Testis (tissue), 2 donors: ENCODE measurements at regions not wholly inside any gene's neighbourhood (a gene's known extent, or its start where the extent isn't known, plus 50 kb on each side); places are given as distances from the start of the nearest gene placed in this dataset.

ENCODE experiments used
- DNase-seq: peaks from one replicate; pipeline ENCODE4 v3.0.0-alpha.2; 2019
- H3K27ac ChIP-seq, 2 donors: fragments of 200-600 bp; sonication (generic); one replicate each; pipeline ENCODE4 v1.5.1; 2019
- H3K27me3 ChIP-seq: fragments of 200-600 bp; sonication (generic); one replicate; pipeline ENCODE4 v1.5.1; 2019
- H3K36me3 ChIP-seq: fragments of 200-600 bp; sonication (generic); one replicate; pipeline ENCODE4 v1.5.1; 2017; ENCODE audit warnings: low read depth; ENCODE audit errors: missing control alignments
- H3K4me1 ChIP-seq: fragments of 200-600 bp; sonication (generic); one replicate; pipeline ENCODE4 v1.5.1; 2019
- H3K4me3 ChIP-seq, 2 donors: fragments of 200-600 bp; sonication (generic); one replicate each; pipeline ENCODE4 v1.5.1; 2017 to 2019
- H3K9me3 ChIP-seq: fragments of 200-600 bp; sonication (generic); one replicate; pipeline ENCODE4 v1.5.1; 2017
- CTCF ChIP-seq, 3 experiments: fragments of 450-650 bp in 2 of 3; fragments of 200-600 bp in 1 of 3; sonication (generic) in 1 of 3; IDR thresholded peaks; one replicate each; pipeline ENCODE4 v1.5.1; 2016 to 2019; ENCODE audit warnings: antibody characterized with exemption in 3 of 3, mild to moderate bottlenecking in 2 of 3, moderate library complexity in 1 of 3
- POLR2A ChIP-seq: fragments of 450-650 bp; IDR thresholded peaks from one replicate; pipeline ENCODE4 v1.6.1; 2017; ENCODE audit warnings: antibody characterized with exemption, mild to moderate bottlenecking, moderate library complexity
- WGBS, 2 donors: methylation state at CpG; one replicate each; pipeline ENCODE4 v1.1.5; 2018; 5-methylcytosine and 5-hydroxymethylcytosine counted together
- intact Hi-C: fragments of 100-400 bp; cut with DNase I; formaldehyde crosslinking; loops from one replicate; pipeline ENCODE4 v1.15.1; 2023; ENCODE audit warnings: low total_unique reads

DNA sequence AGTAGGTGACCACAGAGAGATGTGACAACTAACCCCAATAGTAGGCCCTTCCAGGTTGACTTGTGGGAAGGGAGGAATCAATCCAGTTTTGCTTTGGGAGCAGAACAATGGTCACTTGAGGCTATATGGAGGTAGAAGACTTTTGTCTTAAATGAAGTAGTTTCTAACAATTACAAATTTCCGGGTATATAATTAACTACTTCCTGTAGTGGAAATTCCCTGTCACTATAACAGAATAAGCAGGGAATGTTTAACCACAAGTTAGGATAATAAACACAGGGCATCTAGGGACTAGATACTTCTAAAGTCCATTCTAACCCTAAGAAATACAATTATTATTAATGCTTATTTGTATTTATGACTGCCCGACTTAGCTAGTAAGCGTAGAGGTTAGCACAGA is 99.0 kb upstream of the TRPC3 start:
- Histone ChIP-seq H3K27ac (no peak overlapping the region), H3K9me3 (no peaks in the 10 kb centered on the region), H3K4me3 (no peak overlapping the region), H3K27me3 (no peaks in the 10 kb centered on the region), H3K4me1 (no peaks in the 10 kb centered on the region), H3K36me3 (no peaks in the 10 kb centered on the region)
- 81 to 90% methylated on average over 3 of the region's 3 CpGs for WGBS, 2 donors
- DNase-seq = no peak
- TF ChIP-seq CTCF (IDR thresholded peaks at IDR 0.05) = no peak
- no peak for TF ChIP-seq POLR2A
- intact Hi-C loops = no loop called here

DNA sequence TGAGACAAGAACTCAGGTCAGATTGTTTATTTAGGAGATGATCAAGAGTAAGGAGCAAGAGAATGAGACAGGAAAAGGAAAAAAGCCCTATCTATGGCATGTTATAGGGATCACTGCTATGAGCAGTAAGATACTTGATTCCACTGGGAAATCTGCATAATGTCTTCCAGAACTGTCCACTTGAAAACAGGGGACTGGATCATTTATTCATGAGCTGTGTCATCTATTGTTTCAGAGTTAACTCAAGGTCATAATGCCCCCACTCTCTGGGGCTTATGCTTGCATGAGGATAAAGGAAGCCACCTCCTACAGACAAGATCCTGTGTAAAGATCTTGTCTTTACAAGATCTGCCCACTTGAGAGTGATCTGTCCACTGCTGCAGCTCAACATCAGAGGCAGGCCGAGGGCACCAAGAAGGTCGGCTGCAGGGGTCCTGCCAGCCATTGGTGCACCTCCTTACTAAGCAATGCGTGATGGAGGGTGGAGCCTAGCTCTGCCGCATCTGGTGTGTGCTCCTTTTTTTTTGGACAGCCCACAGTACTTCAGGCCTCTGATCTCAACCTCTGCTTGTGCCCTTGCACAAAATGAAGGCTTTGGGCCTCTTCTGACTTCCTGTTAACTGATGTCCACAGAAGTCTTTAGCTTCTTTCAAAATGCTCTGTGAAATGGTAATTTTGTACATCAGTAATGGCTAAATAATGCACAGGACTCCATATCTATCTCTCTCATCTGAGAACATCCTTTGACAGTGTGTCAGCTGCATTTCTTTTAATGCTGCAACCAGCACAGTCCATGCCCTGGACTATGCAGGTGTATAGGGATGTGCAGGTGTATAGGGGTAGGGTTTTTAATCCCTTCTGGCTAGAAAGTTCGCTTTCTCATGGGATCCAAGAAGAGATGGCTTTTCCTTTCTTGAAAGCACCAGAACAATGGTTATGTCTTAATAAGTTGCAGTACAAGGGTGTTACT is 95.9 kb upstream of the TRPC3 start:
- intact Hi-C loops = no loop called here
- WGBS, 2 donors = 88 to 96% methylated on average over 3 to 5 of the region's 5 CpGs
- no peaks in the 10 kb centered on the region for H3K27me3 ChIP-seq
- H3K27ac ChIP-seq = no peak overlapping the region
- H3K9me3 ChIP-seq = no peaks in the 10 kb centered on the region
- H3K36me3 ChIP-seq = no peaks in the 10 kb centered on the region
- TF ChIP-seq POLR2A (no peak), CTCF (IDR thresholded peaks at IDR 0.05) (no peak)
- H3K4me3 ChIP-seq = no peak overlapping the region
- DNase-seq = no peak
- no peaks in the 10 kb centered on the region for H3K4me1 ChIP-seq

GRCh38 chr4:122046255-122046654 is 94.4 kb upstream of the TRPC3 start:
- Histone ChIP-seq H3K27ac (no peak overlapping the region), H3K4me3 (no peak overlapping the region), H3K36me3 (no peaks in the 10 kb centered on the region), H3K27me3 (no peaks in the 10 kb centered on the region), H3K9me3 (no peaks in the 10 kb centered on the region), H3K4me1 (no peaks in the 10 kb centered on the region)
- no peak for DNase-seq
- intact Hi-C loops = no loop called here
- TF ChIP-seq POLR2A = no peak
- TF ChIP-seq CTCF (IDR thresholded peaks at IDR 0.05) = no peak
- 72 to 75% methylated on average over 2 of the region's 2 CpGs for WGBS, 2 donors

- Histone ChIP-seq H3K27me3 (no peaks in the 10 kb centered on the region), H3K4me3 (no peak overlapping the region), H3K36me3 (no peaks in the 10 kb centered on the region), H3K9me3 (no peaks in the 10 kb centered on the region), H3K4me1 (no peaks in the 10 kb centered on the region), H3K27ac (no peak overlapping the region)
- peak; percentile 42 for DNase-seq
- intact Hi-C loops = no loop called here
- TF ChIP-seq CTCF (IDR thresholded peaks at IDR 0.05) (no peak), POLR2A (no peak)
These were observed 93.7 kb upstream of the TRPC3 start for GRCh38 chr4:122045533-122045932.

- Histone ChIP-seq H3K27me3 (no peaks in the 10 kb centered on the region), H3K4me3 (no peak overlapping the region), H3K4me1 (no peaks in the 10 kb centered on the region), H3K27ac (no peak overlapping the region), H3K9me3 (no peaks in the 10 kb centered on the region), H3K36me3 (no peaks in the 10 kb centered on the region)
- no peak for DNase-seq
- intact Hi-C loops = no loop called here
- 97% methylated on average over 1 of the region's 1 CpG for WGBS, 2 donors
- TF ChIP-seq CTCF (IDR thresholded peaks at IDR 0.05) = no peak
- TF ChIP-seq POLR2A = no peak
These were observed 92.6 kb upstream of the TRPC3 start for GRCh38 chr4:122044501-122044900.
